A549 (cell line): ENCODE measurements at regions not wholly inside any gene's neighbourhood (a gene's known extent, or its start where the extent isn't known, plus 50 kb on each side); places are given as distances from the start of the nearest gene placed in this dataset.
A peak's percentile ranks its signal among the peaks of the same experiment; 100 is the strongest.

ENCODE experiments used
- ATAC-seq, 2 experiments: fragments of 200-7000 bp in 1 of 2; fragments of >200 bp in 1 of 2; cut with Nextera tagmentation in 1 of 2; cut with Tn5 transposase in 1 of 2; 3 replicates each; pipeline versions ENCODE4 v1.8.0 to v1.9.1; 2018 to 2020; ENCODE audit warnings: mild to moderate bottlenecking in 1 of 2, moderate library complexity in 1 of 2
- CTCF ChIA-PET: fragments of 300-600 bp; sonication (Branson Sonifier 250); formaldehyde crosslinking; extraction: SDS; loops from one replicate; lab custom pipeline; 2021; ENCODE audit warnings: antibody characterized with exemption, inconsistent platforms; lab: Yijun Ruan, JAX
- POLR2A ChIA-PET: fragments of 350-600 bp; formaldehyde crosslinking; extraction: SDS; loops from one replicate; lab custom pipeline; 2021; ENCODE audit warnings: antibody characterized with exemption, inconsistent platforms; lab: Yijun Ruan, JAX
- DNase-seq, 2 experiments: peaks; one replicate each; pipeline versions ENCODE4 v3.0.0 to v3.0.0-alpha.2; 2011 to 2016; ENCODE audit warnings: low read depth in 1 of 2, low spot score in 1 of 2
- FAIRE-seq: peaks from 2 replicates; lab custom pipeline; 2011; peaks lifted over from hg19 to GRCh38; lab: Jason Lieb, UNC
- H3K27ac ChIP-seq, 2 experiments: fragments of >200 bp; sonication (Bioruptor Twin); formaldehyde crosslinking; 3 replicates each; pipeline ENCODE4 v1.5.1; 2016 to 2017
- H3K4me1 ChIP-seq: fragments of >200 bp; sonication (Bioruptor Twin); formaldehyde crosslinking; 3 replicates; pipeline ENCODE4 v1.6.1; 2016
- H3K4me2 ChIP-seq: fragments of >200 bp; sonication (Bioruptor Twin); formaldehyde crosslinking; 3 replicates; pipeline ENCODE4 v1.6.1; 2016
- H3K4me3 ChIP-seq: fragments of >200 bp; sonication (Bioruptor Twin); formaldehyde crosslinking; 3 replicates; pipeline ENCODE4 v1.5.1; 2016
- H3K9me3 ChIP-seq: fragments of >200 bp; sonication (Bioruptor Twin); formaldehyde crosslinking; 3 replicates; pipeline ENCODE4 v1.6.1; 2016
- BHLHE40 ChIP-seq: IDR thresholded peaks from 2 replicates; pipeline ENCODE4 v1.6.1; 2012; ENCODE audit warnings: low read depth, low read length, inconsistent platforms
- CEBPB ChIP-seq, 2 experiments: fragments of >200 bp in 1 of 2; sonication (Bioruptor Twin) in 1 of 2; formaldehyde crosslinking in 1 of 2; IDR thresholded peaks; 2 replicates each; pipeline ENCODE4 v1.6.1; 2012 to 2016
- CHD2 ChIP-seq: fragments of 150-350 bp; IDR thresholded peaks from 2 replicates; pipeline ENCODE4 v1.6.1; 2014; ENCODE audit warnings: low read length; ENCODE audit not compliant: partially characterized antibody
- CTCF ChIP-seq: fragments of >200 bp; sonication (Bioruptor Twin); formaldehyde crosslinking; IDR thresholded peaks from 3 replicates; pipeline ENCODE4 v1.5.1; 2016
- EP300 ChIP-seq, 2 experiments: fragments of >200 bp; sonication (Bioruptor Twin); formaldehyde crosslinking; IDR thresholded peaks; 2 replicates in 1 of 2; 3 replicates in 1 of 2; pipeline ENCODE4 v1.6.1; 2016 to 2017
- FOSB ChIP-seq: fragments of 250-450 bp; sonication (Bioruptor Pico); IDR thresholded peaks from 2 replicates; pipeline ENCODE4 v1.5.0; 2020; ENCODE audit warnings: mild to moderate bottlenecking, moderate library complexity
- FOXS1 ChIP-seq: fragments of 250-450 bp; sonication (Bioruptor Pico); IDR thresholded peaks from 2 replicates; pipeline ENCODE4 v1.5.0; 2020; ENCODE audit warnings: mild to moderate bottlenecking, moderate library complexity
- HOXB5 ChIP-seq: fragments of 250-450 bp; sonication (Bioruptor Pico); IDR thresholded peaks from 2 replicates; pipeline ENCODE4 v1.5.0; 2020; ENCODE audit warnings: mild to moderate bottlenecking, moderate library complexity
- MAFK ChIP-seq: fragments of 450-650 bp; IDR thresholded peaks from 2 replicates; pipeline ENCODE4 v1.6.1; 2014; ENCODE audit not compliant: partially characterized antibody
- MAZ ChIP-seq: fragments of 150-350 bp; IDR thresholded peaks from 2 replicates; pipeline ENCODE4 v1.6.1; 2014; ENCODE audit warnings: antibody characterized with exemption, low read depth, low read length, borderline replicate concordance
- NFE2L2 ChIP-seq: fragments of 150-350 bp; conservative IDR thresholded peaks from 2 replicates; pipeline ENCODE4 v1.6.1; 2014; ENCODE audit warnings: low read length
- NR3C1 ChIP-seq: fragments of >200 bp; sonication (Bioruptor Twin); formaldehyde crosslinking; IDR thresholded peaks from 3 replicates; pipeline ENCODE4 v1.6.1; 2017
- PHF8 ChIP-seq: fragments of 200-600 bp; sonication (generic); IDR thresholded peaks from 2 replicates; pipeline ENCODE4 v1.6.1; 2016; ENCODE audit warnings: low read depth, mild to moderate bottlenecking, antibody characterized with exemption, moderate library complexity, borderline replicate concordance
- POLR2AphosphoS2 ChIP-seq: conservative IDR thresholded peaks from 2 replicates; pipeline ENCODE4 v1.6.1; 2012; ENCODE audit warnings: low read length, improper control_type of control experiment, inconsistent platforms
- RARB ChIP-seq: fragments of 250-450 bp; sonication (Bioruptor Pico); IDR thresholded peaks from 2 replicates; pipeline ENCODE4 v1.8.0; 2021; ENCODE audit warnings: mild to moderate bottlenecking, moderate library complexity
- RCOR1 ChIP-seq: fragments of 150-350 bp; IDR thresholded peaks from 2 replicates; pipeline ENCODE4 v1.6.1; 2014; ENCODE audit warnings: antibody characterized with exemption, low read length, low read depth
- SMC3 ChIP-seq: fragments of >200 bp; sonication (Bioruptor Twin); formaldehyde crosslinking; IDR thresholded peaks from 3 replicates; pipeline ENCODE4 v1.6.1; 2018; ENCODE audit warnings: inconsistent platforms
- SREBF2 ChIP-seq: fragments of 450-650 bp; IDR thresholded peaks from 2 replicates; pipeline ENCODE4 v1.6.1; 2014; ENCODE audit warnings: mild to moderate bottlenecking, moderate library complexity
- TP53 ChIP-seq: fragments of 250-450 bp; sonication (Bioruptor Pico); IDR thresholded peaks from 2 replicates; pipeline ENCODE4 v1.5.0; 2021; ENCODE audit warnings: mild to moderate bottlenecking, moderate library complexity
- ZNF302 ChIP-seq: fragments of 250-450 bp; sonication (Bioruptor Pico); IDR thresholded peaks from 2 replicates; pipeline ENCODE4 v1.9.0; 2021; ENCODE audit warnings: inconsistent platforms, mild to moderate bottlenecking, moderate library complexity
- WGBS: methylation state at CpG from one replicate; pipeline ENCODE4 v1.1.6; 2017; ENCODE audit errors: missing lambda C conversion rate; 5-methylcytosine and 5-hydroxymethylcytosine counted together
- TF ChIP-seq, protein P1 (sequence below): fragments of 250-450 bp; sonication (Bioruptor Pico); IDR thresholded peaks from 2 replicates; pipeline ENCODE4 v1.5.0; 2021; ENCODE audit warnings: mild to moderate bottlenecking, moderate library complexity, borderline replicate concordance

DNA sequence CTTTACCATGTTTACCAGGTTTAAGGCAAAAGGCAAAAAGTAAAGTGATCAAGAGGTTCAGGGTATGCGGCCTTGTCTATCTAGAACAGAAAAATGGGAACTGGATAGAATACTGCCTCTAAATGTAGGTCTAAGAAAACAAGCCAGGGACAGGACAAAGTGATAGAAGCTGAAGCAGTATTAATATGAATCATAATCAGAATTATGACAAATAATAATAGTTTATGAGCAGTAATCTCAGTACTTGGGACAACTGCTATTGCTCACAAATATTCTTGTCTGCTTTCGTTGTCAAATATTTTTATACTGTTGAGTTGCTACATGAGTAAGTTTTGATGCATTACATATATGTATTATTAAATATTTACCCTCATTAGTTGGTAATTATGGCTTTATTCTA lies 356.9 kb upstream of the RBMS3 start (continued):
- TF ChIP-seq, protein P1, sequence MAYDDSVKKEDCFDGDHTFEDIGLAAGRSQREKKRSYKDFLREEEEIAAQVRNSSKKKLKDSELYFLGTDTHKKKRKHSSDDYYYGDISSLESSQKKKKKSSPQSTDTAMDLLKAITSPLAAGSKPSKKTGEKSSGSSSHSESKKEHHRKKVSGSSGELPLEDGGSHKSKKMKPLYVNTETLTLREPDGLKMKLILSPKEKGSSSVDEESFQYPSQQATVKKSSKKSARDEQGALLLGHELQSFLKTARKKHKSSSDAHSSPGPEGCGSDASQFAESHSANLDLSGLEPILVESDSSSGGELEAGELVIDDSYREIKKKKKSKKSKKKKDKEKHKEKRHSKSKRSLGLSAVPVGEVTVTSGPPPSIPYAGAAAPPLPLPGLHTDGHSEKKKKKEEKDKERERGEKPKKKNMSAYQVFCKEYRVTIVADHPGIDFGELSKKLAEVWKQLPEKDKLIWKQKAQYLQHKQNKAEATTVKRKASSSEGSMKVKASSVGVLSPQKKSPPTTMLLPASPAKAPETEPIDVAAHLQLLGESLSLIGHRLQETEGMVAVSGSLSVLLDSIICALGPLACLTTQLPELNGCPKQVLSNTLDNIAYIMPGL: no peak
- TF ChIP-seq FOSB (CRISPR knock-in tag): no peak

DNA sequence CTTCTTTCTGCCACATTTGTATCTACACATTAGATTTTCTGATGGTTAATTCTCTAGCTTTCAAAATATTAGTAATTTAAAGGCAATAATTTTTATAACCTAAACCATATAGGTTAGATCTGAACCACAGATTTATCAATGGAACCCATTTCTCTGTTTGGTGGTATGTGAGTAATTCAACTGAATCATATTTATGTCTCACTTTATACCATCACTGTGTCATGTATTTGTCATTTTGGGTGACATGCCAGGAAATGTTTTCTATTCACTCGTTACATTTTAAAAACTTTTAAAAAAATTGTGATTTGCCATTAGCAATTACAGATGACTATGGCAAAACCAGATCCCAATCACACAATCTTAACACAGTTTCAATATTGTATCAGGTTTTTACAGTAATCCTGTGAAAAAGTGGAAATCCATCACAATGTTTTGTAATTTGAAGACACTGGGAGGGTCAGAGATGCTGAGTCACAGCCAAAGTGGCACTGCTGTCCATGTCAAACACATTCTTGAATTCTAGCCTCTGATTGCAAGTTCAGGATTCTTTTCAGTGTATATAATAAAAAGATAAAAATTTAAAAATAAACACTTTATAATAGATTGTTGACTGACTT lies 356.0 kb upstream of the RBMS3 start:
- WGBS: 48% methylated on average over 1 of the region's 1 CpG

GRCh38 chr3:28933337-28933736 lies 347.5 kb upstream of the RBMS3 start:
- no peak for TF ChIP-seq POLR2AphosphoS2
- no peak for TF ChIP-seq TP53
- TF ChIP-seq RCOR1: no peak
- no peak for TF ChIP-seq EP300 (IDR thresholded peaks at IDR 0.05)
- no peak for TF ChIP-seq CHD2
- TF ChIP-seq ZNF302: no peak
- TF ChIP-seq CTCF: no peak
- TF ChIP-seq CEBPB (IDR thresholded peaks at IDR 0.05): no peak
- no peak for TF ChIP-seq BHLHE40
- TF ChIP-seq SREBF2: no peak
- TF ChIP-seq NR3C1: no peak
- TF ChIP-seq MAZ: no peak
- TF ChIP-seq FOXS1 (CRISPR knock-in tag): no peak
- TF ChIP-seq PHF8: no peak
- TF ChIP-seq NFE2L2: no peak
- no peak for TF ChIP-seq HOXB5 (CRISPR knock-in tag)
- no peak for TF ChIP-seq RARB
- DNase-seq: no peak
- ChIA-PET POLR2A (no interaction called here), CTCF (no interaction called here)
- Histone ChIP-seq H3K4me1 (no peaks in the 10 kb centered on the region), H3K27ac (no peak overlapping the region), H3K4me2 (no peak overlapping the region), H3K9me3 (no peaks in the 10 kb centered on the region), H3K4me3 (no peak overlapping the region)
- 17% methylated on average over 4 of the region's 4 CpGs for WGBS
- no peak for FAIRE-seq
- no peak for ATAC-seq

More for the DNA sequence above, 356.0 kb upstream of the RBMS3 start:
- Histone ChIP-seq H3K4me1 (peaks cover 7% of the 10 kb centered on the region; the same call in 1 of the 3 replicates), H3K9me3 (no peaks in the 10 kb centered on the region), H3K4me2 (peak overlapping the region; percentile 20; the same call in 2 of the 3 replicates), H3K27ac (no peak overlapping the region), H3K4me3 (no peak overlapping the region)
- peak in 1 of 2 experiments; percentile 32 for DNase-seq
- ChIA-PET POLR2A (no interaction called here), CTCF (no interaction called here)
- no peak for FAIRE-seq
- no peak for TF ChIP-seq SMC3
- TF ChIP-seq MAFK: peak; percentile 23
- no peak for ATAC-seq
